HL-60 (cell line): ENCODE measurements at regions not wholly inside any gene's neighbourhood (a gene's known extent, or its start where the extent isn't known, plus 50 kb on each side); places are given as distances from the start of the nearest gene placed in this dataset.

Source experiments
- DNase-seq, 2 experiments: peaks; one replicate each; pipeline ENCODE4 v3.0.0-alpha.2; 2010 to 2020; ENCODE audit warnings: low read depth in 1 of 2, low spot score in 1 of 2
- H3K27ac ChIP-seq: fragments of 250-450 bp; sonication (Bioruptor Pico); replicated peaks from 2 replicates; pipeline ENCODE4 v1.5.1; 2020; ENCODE audit warnings: mild to moderate bottlenecking, moderate library complexity
- H3K27me3 ChIP-seq: fragments of 250-450 bp; sonication (Bioruptor Pico); 2 replicates; pipeline ENCODE4 v1.5.1; 2021; ENCODE audit warnings: mild to moderate bottlenecking, moderate library complexity; ENCODE audit not compliant: insufficient read depth, poor library complexity, severe bottlenecking
- H3K4me3 ChIP-seq: replicated peaks from 2 replicates; pipeline ENCODE4 v1.5.1; 2011; ENCODE audit warnings: mild to moderate bottlenecking, control low read depth, low read length; ENCODE audit not compliant: insufficient read depth
- GABPA ChIP-seq: IDR thresholded peaks from 2 replicates; pipeline ENCODE4 v1.6.1; 2012; ENCODE audit warnings: low read depth
- POLR2AphosphoS5 ChIP-seq: IDR thresholded peaks from 2 replicates; pipeline ENCODE4 v1.6.1; 2012; ENCODE audit warnings: low read depth
- SPI1 ChIP-seq: IDR thresholded peaks from 2 replicates; pipeline ENCODE4 v1.6.1; 2012; ENCODE audit warnings: low read depth, mild to moderate bottlenecking, borderline replicate concordance
- TF ChIP-seq, protein P1 (sequence below): IDR thresholded peaks from one replicate; pipeline ENCODE4 v1.5.1; 2011; ENCODE audit warnings: low read length, control low read depth, inconsistent platforms; ENCODE audit not compliant: insufficient read depth
- TF ChIP-seq, protein P2 (sequence below): IDR thresholded peaks from 2 replicates; pipeline ENCODE4 v1.6.1; 2012; ENCODE audit warnings: low read depth; ENCODE audit not compliant: insufficient replicate concordance

DNA sequence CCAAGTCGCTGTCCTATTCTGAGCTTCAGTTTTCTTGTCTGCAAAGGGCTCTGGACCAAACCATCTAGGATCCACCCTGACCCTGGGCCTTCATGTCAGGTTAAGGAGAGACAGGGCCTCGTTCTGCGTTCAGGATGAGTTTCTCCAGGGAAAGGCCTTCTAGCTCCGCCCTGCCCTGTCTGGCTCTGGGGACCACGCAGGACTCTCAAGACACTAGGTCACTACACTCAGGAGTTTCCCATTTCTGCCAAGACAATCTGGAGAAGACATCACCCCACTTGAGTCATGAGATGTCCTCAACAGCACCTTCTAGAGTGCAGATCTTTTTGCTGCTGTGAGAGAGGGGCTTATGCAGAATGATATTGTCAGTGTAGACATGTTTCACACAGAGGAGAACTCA lies 53.2 kb upstream of the KCNMB1 start:
- no peak overlapping the region for H3K4me3 ChIP-seq
- H3K27ac ChIP-seq = no peak overlapping the region
- DNase-seq = no peak
- TF ChIP-seq GABPA (no peak), SPI1 (no peak), POLR2AphosphoS5 (no peak)
- TF ChIP-seq, protein P1, sequence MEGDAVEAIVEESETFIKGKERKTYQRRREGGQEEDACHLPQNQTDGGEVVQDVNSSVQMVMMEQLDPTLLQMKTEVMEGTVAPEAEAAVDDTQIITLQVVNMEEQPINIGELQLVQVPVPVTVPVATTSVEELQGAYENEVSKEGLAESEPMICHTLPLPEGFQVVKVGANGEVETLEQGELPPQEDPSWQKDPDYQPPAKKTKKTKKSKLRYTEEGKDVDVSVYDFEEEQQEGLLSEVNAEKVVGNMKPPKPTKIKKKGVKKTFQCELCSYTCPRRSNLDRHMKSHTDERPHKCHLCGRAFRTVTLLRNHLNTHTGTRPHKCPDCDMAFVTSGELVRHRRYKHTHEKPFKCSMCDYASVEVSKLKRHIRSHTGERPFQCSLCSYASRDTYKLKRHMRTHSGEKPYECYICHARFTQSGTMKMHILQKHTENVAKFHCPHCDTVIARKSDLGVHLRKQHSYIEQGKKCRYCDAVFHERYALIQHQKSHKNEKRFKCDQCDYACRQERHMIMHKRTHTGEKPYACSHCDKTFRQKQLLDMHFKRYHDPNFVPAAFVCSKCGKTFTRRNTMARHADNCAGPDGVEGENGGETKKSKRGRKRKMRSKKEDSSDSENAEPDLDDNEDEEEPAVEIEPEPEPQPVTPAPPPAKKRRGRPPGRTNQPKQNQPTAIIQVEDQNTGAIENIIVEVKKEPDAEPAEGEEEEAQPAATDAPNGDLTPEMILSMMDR = no peak
- TF ChIP-seq, protein P2, sequence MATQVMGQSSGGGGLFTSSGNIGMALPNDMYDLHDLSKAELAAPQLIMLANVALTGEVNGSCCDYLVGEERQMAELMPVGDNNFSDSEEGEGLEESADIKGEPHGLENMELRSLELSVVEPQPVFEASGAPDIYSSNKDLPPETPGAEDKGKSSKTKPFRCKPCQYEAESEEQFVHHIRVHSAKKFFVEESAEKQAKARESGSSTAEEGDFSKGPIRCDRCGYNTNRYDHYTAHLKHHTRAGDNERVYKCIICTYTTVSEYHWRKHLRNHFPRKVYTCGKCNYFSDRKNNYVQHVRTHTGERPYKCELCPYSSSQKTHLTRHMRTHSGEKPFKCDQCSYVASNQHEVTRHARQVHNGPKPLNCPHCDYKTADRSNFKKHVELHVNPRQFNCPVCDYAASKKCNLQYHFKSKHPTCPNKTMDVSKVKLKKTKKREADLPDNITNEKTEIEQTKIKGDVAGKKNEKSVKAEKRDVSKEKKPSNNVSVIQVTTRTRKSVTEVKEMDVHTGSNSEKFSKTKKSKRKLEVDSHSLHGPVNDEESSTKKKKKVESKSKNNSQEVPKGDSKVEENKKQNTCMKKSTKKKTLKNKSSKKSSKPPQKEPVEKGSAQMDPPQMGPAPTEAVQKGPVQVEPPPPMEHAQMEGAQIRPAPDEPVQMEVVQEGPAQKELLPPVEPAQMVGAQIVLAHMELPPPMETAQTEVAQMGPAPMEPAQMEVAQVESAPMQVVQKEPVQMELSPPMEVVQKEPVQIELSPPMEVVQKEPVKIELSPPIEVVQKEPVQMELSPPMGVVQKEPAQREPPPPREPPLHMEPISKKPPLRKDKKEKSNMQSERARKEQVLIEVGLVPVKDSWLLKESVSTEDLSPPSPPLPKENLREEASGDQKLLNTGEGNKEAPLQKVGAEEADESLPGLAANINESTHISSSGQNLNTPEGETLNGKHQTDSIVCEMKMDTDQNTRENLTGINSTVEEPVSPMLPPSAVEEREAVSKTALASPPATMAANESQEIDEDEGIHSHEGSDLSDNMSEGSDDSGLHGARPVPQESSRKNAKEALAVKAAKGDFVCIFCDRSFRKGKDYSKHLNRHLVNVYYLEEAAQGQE = no peak
- H3K27me3 ChIP-seq = no peaks in the 10 kb centered on the region

DNA sequence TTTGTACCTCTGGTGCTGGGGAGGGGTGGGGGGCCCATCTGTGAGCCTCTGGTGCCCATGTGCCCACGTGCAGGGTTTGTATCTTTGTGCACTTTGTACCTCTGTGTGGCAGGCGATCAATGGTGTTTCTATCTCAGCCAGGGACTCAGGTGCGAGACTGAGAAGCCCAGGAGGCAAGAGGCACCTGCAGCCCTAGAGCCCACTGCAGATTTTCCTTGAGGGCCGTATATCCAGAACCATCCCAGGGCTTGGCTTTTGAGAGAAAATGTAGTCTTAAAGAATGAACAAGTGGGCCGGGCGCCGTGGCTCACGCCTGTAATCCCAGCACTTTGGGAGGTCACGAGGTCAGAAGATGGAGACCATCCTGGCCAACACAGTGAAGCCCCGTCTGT lies 52.2 kb upstream of the KCNMB1 start:
- TF ChIP-seq, protein P2 = no peak
- no peak for TF ChIP-seq POLR2AphosphoS5
- TF ChIP-seq SPI1 = no peak
- TF ChIP-seq, protein P1 = no peak
- TF ChIP-seq GABPA = no peak
- no peaks in the 10 kb centered on the region for H3K27me3 ChIP-seq
- no peak for DNase-seq
- no peak overlapping the region for H3K4me3 ChIP-seq
- no peak overlapping the region for H3K27ac ChIP-seq

DNA sequence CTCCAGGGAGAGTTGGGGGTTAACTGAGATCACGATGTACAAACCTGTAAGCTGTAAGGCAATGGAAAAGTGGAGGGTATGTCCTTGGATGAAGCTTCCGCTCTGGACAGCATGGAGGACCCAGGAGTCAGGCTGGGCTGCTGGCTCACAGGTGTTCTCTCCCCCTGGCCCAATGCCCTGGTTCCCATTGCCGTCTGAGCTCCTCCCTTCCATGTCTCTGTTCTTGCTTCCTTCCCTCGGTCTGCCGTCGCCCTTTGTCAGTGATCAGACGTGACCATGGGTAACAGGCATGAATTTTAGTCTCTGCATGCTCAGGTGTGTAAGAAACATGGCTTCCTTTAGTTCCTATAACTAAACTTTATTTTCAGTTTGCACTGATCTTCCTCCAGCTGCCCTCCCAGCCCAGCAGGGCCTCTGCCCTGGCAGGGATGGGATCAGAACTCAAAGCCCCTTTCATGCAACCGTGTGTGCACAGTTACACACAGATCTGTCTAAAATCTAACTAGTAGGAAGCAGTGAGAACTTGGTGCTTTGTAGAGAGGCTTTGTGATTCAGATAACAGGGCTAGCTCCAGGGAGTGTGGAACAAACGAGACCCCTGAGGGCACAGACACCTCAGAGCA lies 51.7 kb upstream of the KCNMB1 start:
- TF ChIP-seq, protein P2 = no peak
- TF ChIP-seq GABPA (no peak), SPI1 (no peak), POLR2AphosphoS5 (no peak)
- TF ChIP-seq, protein P1 = no peak
- H3K27ac ChIP-seq = no peak overlapping the region
- DNase-seq = no peak
- H3K27me3 ChIP-seq = no peaks in the 10 kb centered on the region
- no peak overlapping the region for H3K4me3 ChIP-seq
